GM21619 (cell line): ENCODE measurements at regions not wholly inside any gene's neighbourhood (a gene's known extent, or its start where the extent isn't known, plus 50 kb on each side); places are given as distances from the start of the nearest gene placed in this dataset.

ENCODE experiments used
- ATAC-seq: cut with Tn5 transposase; IDR thresholded peaks from one replicate; pipeline ENCODE4 v1.9.1; 2021; ENCODE audit not compliant: unreplicated experiment

DNA sequence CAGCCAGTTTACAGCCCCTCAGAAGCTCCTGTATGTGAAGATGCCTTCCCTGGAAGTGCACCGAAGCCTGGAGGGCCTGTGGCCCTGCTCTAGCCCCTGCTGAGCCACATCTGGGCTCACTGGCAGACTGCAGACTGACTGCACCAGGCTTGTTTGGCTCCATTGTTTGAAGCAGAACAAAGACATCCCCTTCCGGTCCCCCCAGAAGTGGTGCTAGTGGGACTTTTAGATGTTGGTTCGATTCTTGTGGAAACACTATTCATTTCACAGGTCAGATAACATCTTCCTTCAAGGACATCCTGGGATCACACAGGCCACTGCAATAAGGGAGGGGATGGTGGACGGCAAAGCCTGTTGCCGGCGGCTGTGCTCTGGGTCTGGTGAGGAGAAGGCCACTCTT lies 57.8 kb upstream of the CBLN2 start:
- ATAC-seq = no peak

DNA sequence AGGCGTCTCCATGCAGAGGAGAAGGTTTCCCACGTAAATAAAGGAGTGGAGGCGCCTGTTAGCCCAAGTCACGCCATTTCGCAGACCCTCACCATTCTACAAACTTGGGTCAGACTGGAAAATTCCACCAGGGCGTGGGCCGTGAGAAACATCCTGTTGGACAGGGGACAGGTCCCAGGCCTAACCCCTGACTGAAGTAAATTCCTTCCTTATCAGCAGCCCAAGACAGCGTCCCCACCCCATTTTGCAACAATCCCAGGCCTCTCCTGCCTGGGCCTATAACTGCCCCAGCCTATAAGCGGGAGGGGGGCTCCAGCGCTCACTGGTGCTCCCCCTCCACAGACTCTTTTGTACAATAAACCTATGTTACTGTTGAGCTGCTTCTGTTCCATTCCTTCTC lies 57.3 kb upstream of the CBLN2 start:
- no peak for ATAC-seq
